IMR-90 (cell line): ENCODE measurements at regions not wholly inside any gene's neighbourhood (a gene's known extent, or its start where the extent isn't known, plus 50 kb on each side); places are given as distances from the start of the nearest gene placed in this dataset.

Experiments
- MAZ ChIP-seq: IDR thresholded peaks from 2 replicates; pipeline ENCODE4 v1.6.1; 2012; ENCODE audit warnings: low read depth, mild to moderate bottlenecking, low read length, improper control_type of control experiment, moderate library complexity, borderline replicate concordance
- MXI1 ChIP-seq: IDR thresholded peaks from 2 replicates; pipeline ENCODE4 v1.6.1; 2012; ENCODE audit warnings: low read depth, mild to moderate bottlenecking, low read length, moderate library complexity, borderline replicate concordance
- POLR2A ChIP-seq: IDR thresholded peaks from 2 replicates; pipeline ENCODE4 v1.6.1; 2012; ENCODE audit warnings: mild to moderate bottlenecking, low read depth, low read length
- RAD21 ChIP-seq: IDR thresholded peaks from 2 replicates; pipeline ENCODE4 v1.6.1; 2012; ENCODE audit warnings: low read length, improper control_type of control experiment
- RFX5 ChIP-seq: IDR thresholded peaks from 2 replicates; pipeline ENCODE4 v1.8.0; 2012; ENCODE audit warnings: low read depth, mild to moderate bottlenecking, low read length, moderate library complexity
- SMC3 ChIP-seq: fragments of 150-350 bp; IDR thresholded peaks from 2 replicates; pipeline ENCODE4 v1.6.1; 2016; ENCODE audit warnings: low read depth, mild to moderate bottlenecking, antibody characterized with exemption, low read length, moderate library complexity
- TF ChIP-seq, protein P1 (sequence below): conservative IDR thresholded peaks from 2 replicates; pipeline ENCODE4 v1.5.1; 2012; ENCODE audit warnings: mild to moderate bottlenecking, low read depth, low read length, improper control_type of control experiment
- TF ChIP-seq, protein P2 (sequence below): fragments of 150-350 bp; IDR thresholded peaks from 2 replicates; pipeline ENCODE4 v1.6.1; 2017; ENCODE audit warnings: mild to moderate bottlenecking, antibody characterized with exemption, low read length, low read depth
- TF ChIP-seq, protein P3 (sequence below): fragments of 150-350 bp; IDR thresholded peaks from 2 replicates; pipeline ENCODE4 v1.6.1; 2016; ENCODE audit warnings: low read depth, mild to moderate bottlenecking, low read length, moderate library complexity, borderline replicate concordance

DNA sequence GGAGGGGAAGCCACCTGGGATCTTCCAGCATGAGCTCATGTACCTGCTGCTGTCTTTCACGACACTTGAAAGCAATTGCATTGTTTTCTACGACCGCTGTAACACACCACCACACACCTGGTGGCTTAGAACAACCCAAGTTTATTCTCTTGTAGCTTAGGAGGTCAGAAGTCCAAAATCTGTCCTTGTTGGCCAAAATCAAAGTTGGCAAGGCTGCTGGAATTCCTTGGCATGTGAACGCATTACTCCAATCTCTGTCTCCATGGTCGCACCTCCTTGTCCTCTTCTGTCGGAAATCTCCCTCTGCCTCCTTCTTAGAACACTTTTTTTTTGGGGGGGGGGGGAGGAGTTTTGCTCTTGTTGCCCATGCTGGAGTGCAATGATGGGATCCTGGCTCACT, 305.7 kb downstream of the BAMBI start:
- TF ChIP-seq, protein P1, sequence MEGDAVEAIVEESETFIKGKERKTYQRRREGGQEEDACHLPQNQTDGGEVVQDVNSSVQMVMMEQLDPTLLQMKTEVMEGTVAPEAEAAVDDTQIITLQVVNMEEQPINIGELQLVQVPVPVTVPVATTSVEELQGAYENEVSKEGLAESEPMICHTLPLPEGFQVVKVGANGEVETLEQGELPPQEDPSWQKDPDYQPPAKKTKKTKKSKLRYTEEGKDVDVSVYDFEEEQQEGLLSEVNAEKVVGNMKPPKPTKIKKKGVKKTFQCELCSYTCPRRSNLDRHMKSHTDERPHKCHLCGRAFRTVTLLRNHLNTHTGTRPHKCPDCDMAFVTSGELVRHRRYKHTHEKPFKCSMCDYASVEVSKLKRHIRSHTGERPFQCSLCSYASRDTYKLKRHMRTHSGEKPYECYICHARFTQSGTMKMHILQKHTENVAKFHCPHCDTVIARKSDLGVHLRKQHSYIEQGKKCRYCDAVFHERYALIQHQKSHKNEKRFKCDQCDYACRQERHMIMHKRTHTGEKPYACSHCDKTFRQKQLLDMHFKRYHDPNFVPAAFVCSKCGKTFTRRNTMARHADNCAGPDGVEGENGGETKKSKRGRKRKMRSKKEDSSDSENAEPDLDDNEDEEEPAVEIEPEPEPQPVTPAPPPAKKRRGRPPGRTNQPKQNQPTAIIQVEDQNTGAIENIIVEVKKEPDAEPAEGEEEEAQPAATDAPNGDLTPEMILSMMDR, result no peak
- TF ChIP-seq POLR2A (no peak), SMC3 (no peak), RFX5 (no peak), RAD21 (no peak), MAZ (no peak), MXI1 (no peak)
- TF ChIP-seq, protein P2, sequence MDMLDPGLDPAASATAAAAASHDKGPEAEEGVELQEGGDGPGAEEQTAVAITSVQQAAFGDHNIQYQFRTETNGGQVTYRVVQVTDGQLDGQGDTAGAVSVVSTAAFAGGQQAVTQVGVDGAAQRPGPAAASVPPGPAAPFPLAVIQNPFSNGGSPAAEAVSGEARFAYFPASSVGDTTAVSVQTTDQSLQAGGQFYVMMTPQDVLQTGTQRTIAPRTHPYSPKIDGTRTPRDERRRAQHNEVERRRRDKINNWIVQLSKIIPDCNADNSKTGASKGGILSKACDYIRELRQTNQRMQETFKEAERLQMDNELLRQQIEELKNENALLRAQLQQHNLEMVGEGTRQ, result no peak
- TF ChIP-seq, protein P3, sequence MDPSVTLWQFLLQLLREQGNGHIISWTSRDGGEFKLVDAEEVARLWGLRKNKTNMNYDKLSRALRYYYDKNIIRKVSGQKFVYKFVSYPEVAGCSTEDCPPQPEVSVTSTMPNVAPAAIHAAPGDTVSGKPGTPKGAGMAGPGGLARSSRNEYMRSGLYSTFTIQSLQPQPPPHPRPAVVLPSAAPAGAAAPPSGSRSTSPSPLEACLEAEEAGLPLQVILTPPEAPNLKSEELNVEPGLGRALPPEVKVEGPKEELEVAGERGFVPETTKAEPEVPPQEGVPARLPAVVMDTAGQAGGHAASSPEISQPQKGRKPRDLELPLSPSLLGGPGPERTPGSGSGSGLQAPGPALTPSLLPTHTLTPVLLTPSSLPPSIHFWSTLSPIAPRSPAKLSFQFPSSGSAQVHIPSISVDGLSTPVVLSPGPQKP, result no peak
